ENCODE measurements at regions not wholly inside any gene's neighbourhood (a gene's known extent, or its start where the extent isn't known, plus 50 kb on each side); places are given as distances from the start of the nearest gene placed in this dataset.

- H2AFZ ChIP-seq (ENCODE audit: low read depth, low read length, severe bottlenecking) = no peak overlapping the region
- no peaks in the 10 kb centered on the region for H3K9me3 ChIP-seq (ENCODE audit: insufficient read depth, low read length)
- H3K27me3 ChIP-seq (ENCODE audit: low read length) = no peaks in the 10 kb centered on the region
- H3K9ac ChIP-seq (ENCODE audit: low read length) = no peak overlapping the region
- no peak overlapping the region for H3K4me2 ChIP-seq (ENCODE audit: low read depth, low read length, poor library complexity, severe bottlenecking)
- H3K36me3 ChIP-seq (ENCODE audit: low read length) = no peaks in the 10 kb centered on the region
- no peaks in the 10 kb centered on the region for H3K9me2 ChIP-seq (replicated peaks; ENCODE audit: insufficient read depth, low read length)
- no peaks in the 10 kb centered on the region for H4K20me1 ChIP-seq (ENCODE audit: low read depth, low read length)
- H3K79me2 ChIP-seq (ENCODE audit: insufficient read depth, low read length) = no peaks in the 10 kb centered on the region
- no peaks in the 10 kb centered on the region for H3F3A ChIP-seq (ENCODE audit: insufficient read depth)
- no peak overlapping the region for H3K27ac ChIP-seq (ENCODE audit: low read depth, low read length)
- TF ChIP-seq EZH2phosphoT487 (conservative IDR thresholded peaks at IDR 0.05; ENCODE audit: low read length) (no peak), CTCF (IDR thresholded peaks at IDR 0.05; ENCODE audit: insufficient read depth, low read length, poor library complexity, severe bottlenecking) (peak; percentile 48)
- H3K4me3 ChIP-seq (ENCODE audit: insufficient read depth, low read length, poor library complexity, severe bottlenecking) = no peak overlapping the region
These were observed 352.0 kb downstream of the BCAT1 start for GRCh38 chr12:24596768-24597388.

GRCh38 chr12:24595652-24596235 lies 353.2 kb downstream of the BCAT1 start:
- Histone ChIP-seq H3K9me2 (replicated peaks; ENCODE audit: insufficient read depth, low read length) (no peaks in the 10 kb centered on the region), H3K27ac (ENCODE audit: low read depth, low read length) (no peak overlapping the region), H3K27me3 (ENCODE audit: low read length) (no peaks in the 10 kb centered on the region), H3K79me2 (ENCODE audit: insufficient read depth, low read length) (no peaks in the 10 kb centered on the region), H3K4me2 (ENCODE audit: low read depth, low read length, poor library complexity, severe bottlenecking) (no peak overlapping the region), H2AFZ (ENCODE audit: low read depth, low read length, severe bottlenecking) (no peak overlapping the region), H3F3A (ENCODE audit: insufficient read depth) (no peaks in the 10 kb centered on the region), H3K36me3 (ENCODE audit: low read length) (no peaks in the 10 kb centered on the region), H3K9me3 (ENCODE audit: insufficient read depth, low read length) (no peaks in the 10 kb centered on the region), H3K9ac (ENCODE audit: low read length) (no peak overlapping the region), H3K4me3 (ENCODE audit: insufficient read depth, low read length, poor library complexity, severe bottlenecking) (no peak overlapping the region), H4K20me1 (ENCODE audit: low read depth, low read length) (no peaks in the 10 kb centered on the region)
- TF ChIP-seq CTCF (IDR thresholded peaks at IDR 0.05; ENCODE audit: insufficient read depth, low read length, poor library complexity, severe bottlenecking) (peak; percentile 21), EZH2phosphoT487 (conservative IDR thresholded peaks at IDR 0.05; ENCODE audit: low read length) (no peak)

- Histone ChIP-seq H3K79me2 (ENCODE audit: insufficient read depth, low read length) (no peaks in the 10 kb centered on the region), H3K4me2 (ENCODE audit: low read depth, low read length, poor library complexity, severe bottlenecking) (no peak overlapping the region), H2AFZ (ENCODE audit: low read depth, low read length, severe bottlenecking) (no peak overlapping the region), H3K9me2 (replicated peaks; ENCODE audit: insufficient read depth, low read length) (no peaks in the 10 kb centered on the region), H3K27me3 (ENCODE audit: low read length) (no peaks in the 10 kb centered on the region), H3K4me3 (ENCODE audit: insufficient read depth, low read length, poor library complexity, severe bottlenecking) (no peak overlapping the region), H3K9ac (ENCODE audit: low read length) (no peak overlapping the region), H4K20me1 (ENCODE audit: low read depth, low read length) (no peaks in the 10 kb centered on the region), H3F3A (ENCODE audit: insufficient read depth) (no peaks in the 10 kb centered on the region), H3K9me3 (ENCODE audit: insufficient read depth, low read length) (no peaks in the 10 kb centered on the region), H3K36me3 (ENCODE audit: low read length) (no peaks in the 10 kb centered on the region), H3K27ac (ENCODE audit: low read depth, low read length) (no peak overlapping the region)
- TF ChIP-seq CTCF (IDR thresholded peaks at IDR 0.05; ENCODE audit: insufficient read depth, low read length, poor library complexity, severe bottlenecking) = no peak
- TF ChIP-seq EZH2phosphoT487 (conservative IDR thresholded peaks at IDR 0.05; ENCODE audit: low read length) = no peak
These were observed 357.0 kb downstream of the BCAT1 start for GRCh38 chr12:24591715-24592440.
